HL-60 (cell line): ENCODE measurements at regions not wholly inside any gene's neighbourhood (a gene's known extent, or its start where the extent isn't known, plus 50 kb on each side); places are given as distances from the start of the nearest gene placed in this dataset.

Experiments used
- GABPA ChIP-seq: IDR thresholded peaks from 2 replicates; pipeline ENCODE4 v1.6.1; 2012; ENCODE audit warnings: low read depth
- TF ChIP-seq, protein P1 (sequence below): IDR thresholded peaks from one replicate; pipeline ENCODE4 v1.5.1; 2011; ENCODE audit warnings: low read length, control low read depth, inconsistent platforms; ENCODE audit not compliant: insufficient read depth

DNA sequence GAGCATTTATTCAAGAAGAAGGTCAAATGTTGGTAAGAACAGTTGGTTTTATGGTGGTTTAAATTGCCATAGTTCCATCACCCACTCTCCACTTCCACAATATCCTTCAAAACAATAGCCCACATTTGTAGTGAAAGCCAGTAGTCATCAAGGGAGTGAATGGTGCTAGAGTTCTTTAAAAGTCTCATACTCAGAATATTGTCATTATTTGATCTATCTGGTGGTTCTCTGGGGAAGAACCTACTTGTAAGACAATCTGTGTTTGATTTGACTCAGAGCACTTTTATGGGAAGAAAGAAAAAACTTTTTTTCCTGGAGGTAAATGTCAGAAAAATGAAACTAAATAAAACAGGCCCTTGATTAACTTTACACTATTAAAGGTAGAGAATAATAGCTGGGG lies 893.8 kb downstream of the QKI start:
- TF ChIP-seq, protein P1, sequence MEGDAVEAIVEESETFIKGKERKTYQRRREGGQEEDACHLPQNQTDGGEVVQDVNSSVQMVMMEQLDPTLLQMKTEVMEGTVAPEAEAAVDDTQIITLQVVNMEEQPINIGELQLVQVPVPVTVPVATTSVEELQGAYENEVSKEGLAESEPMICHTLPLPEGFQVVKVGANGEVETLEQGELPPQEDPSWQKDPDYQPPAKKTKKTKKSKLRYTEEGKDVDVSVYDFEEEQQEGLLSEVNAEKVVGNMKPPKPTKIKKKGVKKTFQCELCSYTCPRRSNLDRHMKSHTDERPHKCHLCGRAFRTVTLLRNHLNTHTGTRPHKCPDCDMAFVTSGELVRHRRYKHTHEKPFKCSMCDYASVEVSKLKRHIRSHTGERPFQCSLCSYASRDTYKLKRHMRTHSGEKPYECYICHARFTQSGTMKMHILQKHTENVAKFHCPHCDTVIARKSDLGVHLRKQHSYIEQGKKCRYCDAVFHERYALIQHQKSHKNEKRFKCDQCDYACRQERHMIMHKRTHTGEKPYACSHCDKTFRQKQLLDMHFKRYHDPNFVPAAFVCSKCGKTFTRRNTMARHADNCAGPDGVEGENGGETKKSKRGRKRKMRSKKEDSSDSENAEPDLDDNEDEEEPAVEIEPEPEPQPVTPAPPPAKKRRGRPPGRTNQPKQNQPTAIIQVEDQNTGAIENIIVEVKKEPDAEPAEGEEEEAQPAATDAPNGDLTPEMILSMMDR = no peak
- TF ChIP-seq GABPA = no peak
